Body of pancreas (tissue), 4 donors: ENCODE measurements at regions not wholly inside any gene's neighbourhood (a gene's known extent, or its start where the extent isn't known, plus 50 kb on each side); places are given as distances from the start of the nearest gene placed in this dataset.

Source experiments
- ATAC-seq: fragments of 150-250 bp; one replicate; pipeline ENCODE4 v1.9.1; 2016
- DNase-seq, 4 donors: peaks; one replicate each; pipeline ENCODE4 v3.0.0-alpha.2; 2019
- H3K27ac ChIP-seq, 4 donors: fragments of 200-600 bp; sonication (generic); 1 replicate in 3 of 4; 2 replicates in 1 of 4; pipeline versions ENCODE4 v1.5.1 to v1.6.1; 2016 to 2019; ENCODE audit warnings: mild to moderate bottlenecking in 1 of 4, mixed read lengths in 1 of 4, moderate library complexity in 1 of 4
- H3K27me3 ChIP-seq, 2 donors: fragments of 200-600 bp; sonication (generic); one replicate each; pipeline ENCODE4 v1.6.0; 2016; ENCODE audit warnings: mild to moderate bottlenecking in 1 of 2
- H3K36me3 ChIP-seq, 2 donors: fragments of 200-600 bp; sonication (generic); replicated peaks in 1 of 2; 2 replicates each; pipeline ENCODE4 v1.5.1; 2016; ENCODE audit warnings: low read depth in 2 of 2; ENCODE audit not compliant: insufficient read depth in 1 of 2
- H3K4me1 ChIP-seq: fragments of 200-600 bp; sonication (generic); one replicate; pipeline ENCODE4 v1.6.0; 2016
- H3K4me3 ChIP-seq, 2 donors: fragments of 200-600 bp; sonication (generic); 1 replicate in 1 of 2; 2 replicates in 1 of 2; pipeline ENCODE4 v1.5.1; 2016 to 2019
- H3K9me3 ChIP-seq, 3 donors: fragments of 200-600 bp; sonication (generic); 1 replicate in 2 of 3; 2 replicates in 1 of 3; pipeline ENCODE4 v1.5.1; 2016
- POLR2A ChIP-seq, 3 donors: fragments of 450-650 bp; IDR thresholded peaks; one replicate each; pipeline ENCODE4 v1.6.1; 2016; ENCODE audit warnings: antibody characterized with exemption in 3 of 3, mild to moderate bottlenecking in 2 of 3
- WGBS, 2 donors: methylation state at CpG; one replicate each; pipeline ENCODE4 v1.1.5; 2017; 5-methylcytosine and 5-hydroxymethylcytosine counted together
- intact Hi-C: fragments of 100-400 bp; cut with DNase I; formaldehyde crosslinking; loops from one replicate; pipeline ENCODE4 v1.15.1; 2023
- TF ChIP-seq, protein P1 (sequence below), 7 experiments: fragments of 450-650 bp in 4 of 7; fragments of 200-600 bp in 3 of 7; sonication (generic) in 3 of 7; IDR thresholded peaks; one replicate each; pipeline ENCODE4 v1.5.1; 2016 to 2019; ENCODE audit warnings: antibody characterized with exemption in 7 of 7

DNA sequence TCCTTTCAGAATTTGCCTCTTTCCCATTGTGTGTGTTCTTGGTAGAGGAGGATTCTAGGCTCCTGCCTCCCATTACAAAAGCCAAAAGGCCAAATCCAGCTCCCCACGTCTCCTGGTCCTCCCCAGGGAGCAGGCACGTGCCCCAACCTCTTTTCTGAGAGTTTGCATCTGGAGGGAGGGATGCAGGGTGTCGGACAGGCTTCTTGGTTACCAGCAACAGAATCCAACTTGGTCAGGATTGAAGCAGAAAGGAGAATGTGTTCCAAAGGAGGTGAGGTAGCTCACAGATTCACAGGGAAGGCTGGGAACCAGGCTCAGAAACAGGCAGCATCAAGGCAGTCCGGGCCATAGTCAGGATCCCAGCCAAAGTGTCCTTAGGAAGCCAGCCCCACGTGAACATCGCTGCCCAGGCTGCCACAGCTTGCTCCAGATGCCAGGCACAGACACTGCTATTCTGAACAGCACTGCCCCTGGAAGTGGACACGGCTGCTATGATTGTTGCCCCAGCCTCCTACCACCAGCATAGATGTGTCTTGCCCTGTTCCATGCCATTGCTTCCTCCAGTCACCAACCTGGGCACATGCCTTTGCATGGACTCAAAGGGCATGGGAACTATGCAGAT lies 264.2 kb upstream of the ZMIZ1 start:
- Histone ChIP-seq H3K27ac (peak overlapping the region in 3 of 4 donors; percentile 38 to 68 (median 52)), H3K4me3 (no peak overlapping the region), H3K27me3 (no peaks in the 10 kb centered on the region), H3K4me1 (peaks cover 9% of the 10 kb centered on the region), H3K9me3 (no peaks in the 10 kb centered on the region), H3K36me3 (no peaks in the 10 kb centered on the region)
- DNase-seq (no peak), ATAC-seq (no peak)
- 78 to 80% methylated on average over 6 to 7 of the region's 7 CpGs for WGBS, 2 donors
- TF ChIP-seq, protein P1, sequence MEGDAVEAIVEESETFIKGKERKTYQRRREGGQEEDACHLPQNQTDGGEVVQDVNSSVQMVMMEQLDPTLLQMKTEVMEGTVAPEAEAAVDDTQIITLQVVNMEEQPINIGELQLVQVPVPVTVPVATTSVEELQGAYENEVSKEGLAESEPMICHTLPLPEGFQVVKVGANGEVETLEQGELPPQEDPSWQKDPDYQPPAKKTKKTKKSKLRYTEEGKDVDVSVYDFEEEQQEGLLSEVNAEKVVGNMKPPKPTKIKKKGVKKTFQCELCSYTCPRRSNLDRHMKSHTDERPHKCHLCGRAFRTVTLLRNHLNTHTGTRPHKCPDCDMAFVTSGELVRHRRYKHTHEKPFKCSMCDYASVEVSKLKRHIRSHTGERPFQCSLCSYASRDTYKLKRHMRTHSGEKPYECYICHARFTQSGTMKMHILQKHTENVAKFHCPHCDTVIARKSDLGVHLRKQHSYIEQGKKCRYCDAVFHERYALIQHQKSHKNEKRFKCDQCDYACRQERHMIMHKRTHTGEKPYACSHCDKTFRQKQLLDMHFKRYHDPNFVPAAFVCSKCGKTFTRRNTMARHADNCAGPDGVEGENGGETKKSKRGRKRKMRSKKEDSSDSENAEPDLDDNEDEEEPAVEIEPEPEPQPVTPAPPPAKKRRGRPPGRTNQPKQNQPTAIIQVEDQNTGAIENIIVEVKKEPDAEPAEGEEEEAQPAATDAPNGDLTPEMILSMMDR (IDR thresholded peaks at IDR 0.05): no peak
- intact Hi-C loops: no loop called here

DNA sequence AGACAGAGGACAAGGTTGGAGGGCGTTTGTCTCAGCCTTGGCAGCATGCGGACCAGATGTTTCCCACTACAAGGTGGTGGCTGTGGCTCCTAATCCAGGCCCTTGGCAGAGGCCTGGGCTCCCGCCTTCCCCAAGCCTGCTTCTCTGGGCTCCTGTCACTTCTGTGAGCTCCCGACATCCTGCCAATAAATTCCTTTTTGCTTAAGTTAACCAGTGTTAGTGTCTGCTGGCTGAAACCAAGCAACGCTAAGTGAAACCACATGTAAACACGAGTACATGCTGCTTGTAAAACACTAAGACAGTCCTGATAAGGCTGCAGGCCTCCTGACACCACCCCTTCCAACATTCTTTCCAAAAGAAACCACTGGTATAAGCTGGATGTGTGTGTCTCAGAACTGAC lies 263.6 kb upstream of the ZMIZ1 start:
- peaks cover 9% of the 10 kb centered on the region for H3K4me1 ChIP-seq
- 47 to 66% methylated on average over 6 of the region's 6 CpGs for WGBS, 2 donors
- H3K27me3 ChIP-seq: no peaks in the 10 kb centered on the region
- peak; percentile 80 for ATAC-seq
- peak in 3 of 4 donors; percentile 22 to 63 (median 50) for DNase-seq
- no peak overlapping the region for H3K4me3 ChIP-seq
- no peaks in the 10 kb centered on the region for H3K36me3 ChIP-seq
- TF ChIP-seq POLR2A (IDR thresholded peaks at IDR 0.05): no peak
- TF ChIP-seq, protein P1 (IDR thresholded peaks at IDR 0.05): no peak
- peak overlapping the region in 3 of 4 donors; percentile 38 to 68 (median 52) for H3K27ac ChIP-seq
- H3K9me3 ChIP-seq: no peaks in the 10 kb centered on the region
- intact Hi-C loops: no loop called here

- Histone ChIP-seq H3K4me3 (no peak overlapping the region), H3K27me3 (no peaks in the 10 kb centered on the region), H3K9me3 (no peaks in the 10 kb centered on the region), H3K36me3 (no peaks in the 10 kb centered on the region), H3K4me1 (peaks cover 9% of the 10 kb centered on the region), H3K27ac (no peak overlapping the region)
- 91 to 92% methylated on average over 2 of the region's 2 CpGs for WGBS, 2 donors
- ATAC-seq (no peak), DNase-seq (no peak)
- intact Hi-C loops: no loop called here
- TF ChIP-seq, protein P1 (IDR thresholded peaks at IDR 0.05): no peak
- no peak for TF ChIP-seq POLR2A (IDR thresholded peaks at IDR 0.05)
Measured at GRCh38 chr10:78806681-78807221, 262.0 kb upstream of the ZMIZ1 start.

GRCh38 chr10:78807504-78808203 lies 261.1 kb upstream of the ZMIZ1 start:
- no peak for TF ChIP-seq POLR2A (IDR thresholded peaks at IDR 0.05)
- TF ChIP-seq, protein P1 (IDR thresholded peaks at IDR 0.05): no peak
- DNase-seq: no peak
- intact Hi-C loops: no loop called here
- peaks cover 9% of the 10 kb centered on the region for H3K4me1 ChIP-seq
- 85 to 89% methylated on average over 12 of the region's 12 CpGs for WGBS, 2 donors
- H3K27ac ChIP-seq: no peak overlapping the region
- no peaks in the 10 kb centered on the region for H3K27me3 ChIP-seq
- H3K36me3 ChIP-seq: no peaks in the 10 kb centered on the region
- no peak for ATAC-seq
- no peaks in the 10 kb centered on the region for H3K9me3 ChIP-seq
- H3K4me3 ChIP-seq: no peak overlapping the region
